GM23338 (cell line): ENCODE measurements at regions not wholly inside any gene's neighbourhood (a gene's known extent, or its start where the extent isn't known, plus 50 kb on each side); places are given as distances from the start of the nearest gene placed in this dataset.

ENCODE experiments used
- ATAC-seq: fragments of 200-7000 bp; cut with Tn5 transposase; 3 replicates; pipeline ENCODE4 v1.9.1; 2020
- DNase-seq: peaks from one replicate; pipeline ENCODE4 v3.0.0-alpha.2; 2015; ENCODE audit warnings: low spot score
- H2AFZ ChIP-seq: fragments of 200-600 bp; sonication (generic); 2 replicates; pipeline ENCODE4 v1.8.0; 2016; ENCODE audit warnings: antibody characterized with exemption, mild to moderate bottlenecking, moderate library complexity
- H3F3A ChIP-seq: fragments of 200-600 bp; sonication (generic); replicated peaks from 2 replicates; pipeline ENCODE4 v1.8.0; 2017; ENCODE audit warnings: antibody characterized with exemption, mixed run types, low read depth
- H3K27ac ChIP-seq: fragments of 200-600 bp; sonication (generic); 2 replicates; pipeline ENCODE4 v1.6.1; 2016; ENCODE audit warnings: low read depth
- H3K27me3 ChIP-seq: fragments of 200-600 bp; sonication (generic); 2 replicates; pipeline ENCODE4 v1.8.0; 2016; ENCODE audit warnings: mild to moderate bottlenecking, mixed run types, moderate library complexity; ENCODE audit not compliant: insufficient read depth
- H3K36me3 ChIP-seq: fragments of 200-600 bp; sonication (generic); 2 replicates; pipeline ENCODE4 v1.8.0; 2016; ENCODE audit warnings: mild to moderate bottlenecking; ENCODE audit not compliant: insufficient read depth
- H3K4me1 ChIP-seq: fragments of 200-600 bp; sonication (generic); 2 replicates; pipeline ENCODE4 v1.8.0; 2016; ENCODE audit warnings: mild to moderate bottlenecking, moderate library complexity; ENCODE audit not compliant: insufficient read depth
- H3K4me2 ChIP-seq: fragments of 200-600 bp; sonication (generic); 2 replicates; pipeline ENCODE4 v1.7.1; 2017; ENCODE audit warnings: mixed run types
- H3K4me3 ChIP-seq: fragments of 200-600 bp; sonication (generic); 2 replicates; pipeline ENCODE4 v1.6.1; 2016; ENCODE audit warnings: mixed run types
- H3K79me2 ChIP-seq: fragments of 200-600 bp; sonication (generic); replicated peaks from 2 replicates; pipeline ENCODE4 v1.8.0; 2017; ENCODE audit warnings: mild to moderate bottlenecking; ENCODE audit not compliant: insufficient read depth
- H3K9me2 ChIP-seq: fragments of 200-600 bp; sonication (generic); 2 replicates; pipeline ENCODE4 v1.8.0; 2017; ENCODE audit not compliant: insufficient read depth
- H4K20me1 ChIP-seq: fragments of 200-600 bp; sonication (generic); replicated peaks from 2 replicates; pipeline ENCODE4 v1.8.0; 2017; ENCODE audit warnings: mild to moderate bottlenecking; ENCODE audit not compliant: insufficient read depth
- H3K27ac Mint-ChIP-seq: 2 replicates; pipeline ENCODE4 v1.8.0; 2020; ENCODE audit warnings: inconsistent platforms, mild to moderate bottlenecking, moderate library complexity, mixed read lengths
- H3K27me3 Mint-ChIP-seq: 3 replicates; pipeline ENCODE4 v1.8.0; 2022; ENCODE audit warnings: low read depth, mild to moderate bottlenecking, moderate library complexity, mixed read lengths, inconsistent platforms; ENCODE audit not compliant: insufficient read depth, poor library complexity
- H3K36me3 Mint-ChIP-seq: 3 replicates; pipeline ENCODE4 v1.8.0; 2021; ENCODE audit warnings: low read depth, mild to moderate bottlenecking, inconsistent platforms, moderate library complexity, mixed read lengths
- H3K4me1 Mint-ChIP-seq: 3 replicates; pipeline ENCODE4 v1.8.0; 2020; ENCODE audit warnings: mild to moderate bottlenecking, inconsistent platforms, mixed read lengths
- H3K4me3 Mint-ChIP-seq: 3 replicates; pipeline ENCODE4 v1.8.0; 2021; ENCODE audit warnings: moderate library complexity, mild to moderate bottlenecking, inconsistent platforms, mixed read lengths
- H3K9me3 Mint-ChIP-seq: 3 replicates; pipeline ENCODE4 v1.8.0; 2020; ENCODE audit warnings: moderate library complexity, mild to moderate bottlenecking, inconsistent platforms, mixed read lengths
- CREB1 ChIP-seq: fragments of 250-450 bp; sonication (Bioruptor Pico); IDR thresholded peaks from 2 replicates; pipeline ENCODE4 v1.5.0; 2020; ENCODE audit warnings: low read depth, mild to moderate bottlenecking, moderate library complexity
- EZH2 ChIP-seq: fragments of 200-600 bp; sonication (generic); IDR thresholded peaks from one replicate; pipeline ENCODE4 v1.8.0; 2017; ENCODE audit warnings: antibody characterized with exemption, mild to moderate bottlenecking, low read depth; ENCODE audit not compliant: unreplicated experiment
- EZH2phosphoT487 ChIP-seq: fragments of 200-600 bp; sonication (generic); IDR thresholded peaks from one replicate; pipeline ENCODE4 v1.8.1; 2018; ENCODE audit warnings: antibody characterized with exemption; ENCODE audit not compliant: unreplicated experiment
- JUNB ChIP-seq: IDR thresholded peaks from one replicate; pipeline ENCODE4 v1.6.1; 2016; ENCODE audit warnings: antibody characterized with exemption; ENCODE audit not compliant: unreplicated experiment
- NANOG ChIP-seq: IDR thresholded peaks from 2 replicates; pipeline ENCODE4 v1.6.1; 2016; ENCODE audit warnings: antibody characterized with exemption, borderline replicate concordance
- POLR2AphosphoS5 ChIP-seq: IDR thresholded peaks from 2 replicates; pipeline ENCODE4 v1.6.1; 2016; ENCODE audit warnings: antibody characterized with exemption, low read depth
- REST ChIP-seq: IDR thresholded peaks from one replicate; pipeline ENCODE4 v1.6.1; 2018; ENCODE audit warnings: antibody characterized with exemption; ENCODE audit not compliant: unreplicated experiment
- STAT1 ChIP-seq: IDR thresholded peaks from one replicate; pipeline ENCODE4 v1.6.1; 2016; ENCODE audit warnings: antibody characterized with exemption; ENCODE audit not compliant: unreplicated experiment
- ZNF114 ChIP-seq: fragments of 250-450 bp; sonication (Bioruptor Pico); IDR thresholded peaks from 2 replicates; pipeline ENCODE4 v1.5.0; 2020; ENCODE audit warnings: mild to moderate bottlenecking, moderate library complexity
- ZNF331 ChIP-seq: fragments of 250-450 bp; sonication (Bioruptor Pico); IDR thresholded peaks from 2 replicates; pipeline ENCODE4 v1.5.0; 2020; ENCODE audit warnings: low read depth, mild to moderate bottlenecking, moderate library complexity
- ZNF462 ChIP-seq: fragments of 250-450 bp; sonication (Bioruptor Pico); IDR thresholded peaks from 2 replicates; pipeline ENCODE4 v1.5.0; 2020; ENCODE audit warnings: mild to moderate bottlenecking, moderate library complexity
- TF ChIP-seq, protein P1 (sequence below): IDR thresholded peaks from 2 replicates; pipeline ENCODE4 v1.6.1; 2016; ENCODE audit warnings: antibody characterized with exemption
- TF ChIP-seq, protein P2 (sequence below), 2 experiments: fragments of 200-600 bp in 1 of 2; sonication (generic) in 1 of 2; conservative IDR thresholded peaks; 2 replicates each; pipeline versions ENCODE4 v1.5.1 to v1.6.1; 2016 to 2017; ENCODE audit warnings: antibody characterized with exemption in 2 of 2, low read depth in 2 of 2, mild to moderate bottlenecking in 2 of 2, moderate library complexity in 1 of 2

DNA sequence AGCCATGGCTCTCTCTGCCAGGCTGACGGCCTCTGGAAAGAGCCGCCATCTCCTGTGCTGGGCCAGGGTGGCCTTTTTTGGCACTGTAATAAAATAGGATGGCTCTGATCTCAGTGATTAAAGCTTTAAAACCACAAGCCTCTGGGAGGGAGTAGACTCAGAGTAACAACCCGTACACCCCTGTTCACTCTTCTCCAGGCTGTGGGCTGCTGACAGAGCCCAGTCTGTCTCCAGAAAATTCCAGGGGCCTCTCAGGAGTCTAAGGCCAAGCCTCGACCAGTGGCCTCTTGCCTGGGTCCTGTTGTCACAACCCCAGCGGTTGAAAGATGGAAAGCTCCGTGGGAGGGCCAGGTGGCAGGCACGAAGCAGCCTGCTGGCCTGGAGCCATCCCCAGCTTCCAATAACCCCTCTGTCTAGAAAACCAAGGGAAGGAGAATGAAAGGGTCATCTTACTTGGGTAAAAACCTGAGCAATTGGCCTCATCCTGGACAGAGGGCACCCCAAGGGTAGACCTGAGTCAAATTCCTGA, 286.7 kb upstream of the ZNF462 start:
- Histone ChIP-seq H3K36me3 (no peaks in the 10 kb centered on the region), H3K79me2 (no peaks in the 10 kb centered on the region), H3F3A (no peaks in the 10 kb centered on the region), H3K4me2 (no peak overlapping the region), H3K27me3 (no peaks in the 10 kb centered on the region), H3K4me1 (no peaks in the 10 kb centered on the region), H4K20me1 (no peaks in the 10 kb centered on the region), H3K27ac (no peak overlapping the region), H2AFZ (peak overlapping the region; percentile 72), H3K9me2 (no peaks in the 10 kb centered on the region), H3K4me3 (no peak overlapping the region)
- Mint-ChIP-seq H3K27ac (no peak overlapping the region), H3K4me1 (peaks cover 6% of the 10 kb centered on the region; the same call in 1 of the 3 replicates), H3K9me3 (peaks cover 10% of the 10 kb centered on the region), H3K27me3 (peaks cover 2% of the 10 kb centered on the region), H3K4me3 (no peak overlapping the region), H3K36me3 (peaks cover 7% of the 10 kb centered on the region; the same call in 1 of the 3 replicates)
- no peak for ATAC-seq
- TF ChIP-seq ZNF114 (CRISPR knock-in tag) (no peak), POLR2AphosphoS5 (no peak), CREB1 (CRISPR knock-in tag) (no peak), JUNB (no peak), ZNF462 (CRISPR knock-in tag) (no peak), EZH2phosphoT487 (no peak), STAT1 (no peak), REST (no peak), EZH2 (no peak), NANOG (no peak), ZNF331 (no peak)
- TF ChIP-seq, protein P1, sequence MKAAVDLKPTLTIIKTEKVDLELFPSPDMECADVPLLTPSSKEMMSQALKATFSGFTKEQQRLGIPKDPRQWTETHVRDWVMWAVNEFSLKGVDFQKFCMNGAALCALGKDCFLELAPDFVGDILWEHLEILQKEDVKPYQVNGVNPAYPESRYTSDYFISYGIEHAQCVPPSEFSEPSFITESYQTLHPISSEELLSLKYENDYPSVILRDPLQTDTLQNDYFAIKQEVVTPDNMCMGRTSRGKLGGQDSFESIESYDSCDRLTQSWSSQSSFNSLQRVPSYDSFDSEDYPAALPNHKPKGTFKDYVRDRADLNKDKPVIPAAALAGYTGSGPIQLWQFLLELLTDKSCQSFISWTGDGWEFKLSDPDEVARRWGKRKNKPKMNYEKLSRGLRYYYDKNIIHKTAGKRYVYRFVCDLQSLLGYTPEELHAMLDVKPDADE: no peak
- TF ChIP-seq, protein P2, sequence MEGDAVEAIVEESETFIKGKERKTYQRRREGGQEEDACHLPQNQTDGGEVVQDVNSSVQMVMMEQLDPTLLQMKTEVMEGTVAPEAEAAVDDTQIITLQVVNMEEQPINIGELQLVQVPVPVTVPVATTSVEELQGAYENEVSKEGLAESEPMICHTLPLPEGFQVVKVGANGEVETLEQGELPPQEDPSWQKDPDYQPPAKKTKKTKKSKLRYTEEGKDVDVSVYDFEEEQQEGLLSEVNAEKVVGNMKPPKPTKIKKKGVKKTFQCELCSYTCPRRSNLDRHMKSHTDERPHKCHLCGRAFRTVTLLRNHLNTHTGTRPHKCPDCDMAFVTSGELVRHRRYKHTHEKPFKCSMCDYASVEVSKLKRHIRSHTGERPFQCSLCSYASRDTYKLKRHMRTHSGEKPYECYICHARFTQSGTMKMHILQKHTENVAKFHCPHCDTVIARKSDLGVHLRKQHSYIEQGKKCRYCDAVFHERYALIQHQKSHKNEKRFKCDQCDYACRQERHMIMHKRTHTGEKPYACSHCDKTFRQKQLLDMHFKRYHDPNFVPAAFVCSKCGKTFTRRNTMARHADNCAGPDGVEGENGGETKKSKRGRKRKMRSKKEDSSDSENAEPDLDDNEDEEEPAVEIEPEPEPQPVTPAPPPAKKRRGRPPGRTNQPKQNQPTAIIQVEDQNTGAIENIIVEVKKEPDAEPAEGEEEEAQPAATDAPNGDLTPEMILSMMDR (conservative IDR thresholded peaks at IDR 0.05; ENCODE audit: low read depth in 2 of 2): no peak
- DNase-seq: no peak
